Eye (tissue), 1 donor: ENCODE measurements at regions not wholly inside any gene's neighbourhood (a gene's known extent, or its start where the extent isn't known, plus 50 kb on each side); places are given as distances from the start of the nearest gene placed in this dataset.
"Not testable (repeated sequence)": the region's sequence is repeated elsewhere in the genome, so short reads cannot be mapped to it uniquely, and the experiment has no call there.

Experiments
- DNase-seq: peaks from one replicate; pipeline ENCODE4 v3.0.0-alpha.2; 2015

GRCh38 chr9:135343837-135344522 is 135.6 kb upstream of the PPP1R26 start:
- peak; percentile 93 for DNase-seq

- no peak for DNase-seq
These were observed 135.1 kb upstream of the PPP1R26 start for GRCh38 chr9:135344523-135344901.

- DNase-seq: no peak
These were observed 134.6 kb upstream of the PPP1R26 start for GRCh38 chr9:135344915-135345500.

GRCh38 chr9:135345775-135346433 is 133.7 kb upstream of the PPP1R26 start:
- no peak for DNase-seq

GRCh38 chr9:135346438-135347050 is 133.0 kb upstream of the PPP1R26 start:
- no peak for DNase-seq

- DNase-seq: no peak
These were observed 132.1 kb upstream of the PPP1R26 start for GRCh38 chr9:135347461-135347860.

- DNase-seq: no peak
These were observed 131.3 kb upstream of the PPP1R26 start for GRCh38 chr9:135348076-135348787.

- no peak for DNase-seq
These were observed 130.8 kb upstream of the PPP1R26 start for GRCh38 chr9:135348788-135349150.

- no peak for DNase-seq
These were observed 130.2 kb upstream of the PPP1R26 start for GRCh38 chr9:135349212-135350002.

- no peak for DNase-seq
These were observed 129.6 kb upstream of the PPP1R26 start for GRCh38 chr9:135350003-135350315.

GRCh38 chr9:135353935-135354334 is 125.6 kb upstream of the PPP1R26 start:
- no peak for DNase-seq

- peak; percentile 78 for DNase-seq
These were observed 124.0 kb upstream of the PPP1R26 start for GRCh38 chr9:135355521-135356011.

GRCh38 chr9:135356021-135356420 is 123.6 kb upstream of the PPP1R26 start:
- DNase-seq: no peak

- DNase-seq: no peak
These were observed 122.8 kb upstream of the PPP1R26 start for GRCh38 chr9:135356796-135357195.

- DNase-seq: no peak
These were observed 121.6 kb upstream of the PPP1R26 start for GRCh38 chr9:135357863-135358551.

GRCh38 chr9:135358552-135358940 is 121.0 kb upstream of the PPP1R26 start:
- peak; percentile 83 for DNase-seq

GRCh38 chr9:135359764-135360163 is 119.8 kb upstream of the PPP1R26 start:
- no peak for DNase-seq

- no peak for DNase-seq
These were observed 119.0 kb upstream of the PPP1R26 start for GRCh38 chr9:135360617-135361016.

- not testable (repeated sequence) for DNase-seq
These were observed 117.9 kb upstream of the PPP1R26 start for GRCh38 chr9:135361668-135362067.

GRCh38 chr9:135363596-135363995 is 116.0 kb upstream of the PPP1R26 start:
- DNase-seq: no peak

GRCh38 chr9:135365013-135365768 is 114.4 kb upstream of the PPP1R26 start:
- no peak for DNase-seq
